ENCODE measurements at regions not wholly inside any gene's neighbourhood (a gene's known extent, or its start where the extent isn't known, plus 50 kb on each side); places are given as distances from the start of the nearest gene placed in this dataset.

- in situ Hi-C loops (cut with MboI; ENCODE audit: low sequenced_read_pairs, unreplicated experiment) = no loop called here
- no peak for DNase-seq (ENCODE audit: low spot score)
- no peak for TF ChIP-seq CTCF (IDR thresholded peaks at IDR 0.05; ENCODE audit: borderline replicate concordance, control extremely low read depth, extremely low read depth, insufficient read depth, missing control alignments)
These were observed 579.1 kb downstream of the SLC16A7 start for GRCh38 chr12:60174941-60175340.

GRCh38 chr12:60176891-60177290, 581.1 kb downstream of the SLC16A7 start:
- in situ Hi-C loops (cut with MboI; ENCODE audit: low sequenced_read_pairs, unreplicated experiment) = no loop called here

GRCh38 chr12:60180298-60180697, 584.5 kb downstream of the SLC16A7 start:
- TF ChIP-seq CTCF (IDR thresholded peaks at IDR 0.05; ENCODE audit: borderline replicate concordance, control extremely low read depth, extremely low read depth, insufficient read depth, missing control alignments) = no peak
- in situ Hi-C loops (cut with MboI; ENCODE audit: low sequenced_read_pairs, unreplicated experiment) = no loop called here
- no peak for DNase-seq (ENCODE audit: low spot score)

More at GRCh38 chr12:60176891-60177290, 581.1 kb downstream of the SLC16A7 start:
- DNase-seq (ENCODE audit: low spot score) = no peak
- TF ChIP-seq CTCF (IDR thresholded peaks at IDR 0.05; ENCODE audit: borderline replicate concordance, control extremely low read depth, extremely low read depth, insufficient read depth, missing control alignments) = no peak

GRCh38 chr12:60182354-60182753, 586.5 kb downstream of the SLC16A7 start:
- in situ Hi-C loops (cut with MboI; ENCODE audit: low sequenced_read_pairs, unreplicated experiment) = no loop called here
- DNase-seq (ENCODE audit: low spot score) = no peak
- no peak for TF ChIP-seq CTCF (IDR thresholded peaks at IDR 0.05; ENCODE audit: borderline replicate concordance, control extremely low read depth, extremely low read depth, insufficient read depth, missing control alignments)

GRCh38 chr12:60184096-60184495, 588.3 kb downstream of the SLC16A7 start:
- no peak for DNase-seq (ENCODE audit: low spot score)
- no peak for TF ChIP-seq CTCF (IDR thresholded peaks at IDR 0.05; ENCODE audit: borderline replicate concordance, control extremely low read depth, extremely low read depth, insufficient read depth, missing control alignments)
- in situ Hi-C loops (cut with MboI; ENCODE audit: low sequenced_read_pairs, unreplicated experiment) = no loop called here

- in situ Hi-C loops (cut with MboI; ENCODE audit: low sequenced_read_pairs, unreplicated experiment) = no loop called here
- no peak for DNase-seq (ENCODE audit: low spot score)
- no peak for TF ChIP-seq CTCF (IDR thresholded peaks at IDR 0.05; ENCODE audit: borderline replicate concordance, control extremely low read depth, extremely low read depth, insufficient read depth, missing control alignments)
These were observed 589.2 kb downstream of the SLC16A7 start for GRCh38 chr12:60185060-60185459.

GRCh38 chr12:60191271-60191670, 595.4 kb downstream of the SLC16A7 start:
- in situ Hi-C loops (cut with MboI; ENCODE audit: low sequenced_read_pairs, unreplicated experiment) = no loop called here

More at GRCh38 chr12:60191271-60191670, 595.4 kb downstream of the SLC16A7 start:
- no peak for TF ChIP-seq CTCF (IDR thresholded peaks at IDR 0.05; ENCODE audit: borderline replicate concordance, control extremely low read depth, extremely low read depth, insufficient read depth, missing control alignments)
- no peak for DNase-seq (ENCODE audit: low spot score)

All from GM13976 (cell line).